ENCODE measurements at regions not wholly inside any gene's neighbourhood (a gene's known extent, or its start where the extent isn't known, plus 50 kb on each side); places are given as distances from the start of the nearest gene placed in this dataset.

DNA sequence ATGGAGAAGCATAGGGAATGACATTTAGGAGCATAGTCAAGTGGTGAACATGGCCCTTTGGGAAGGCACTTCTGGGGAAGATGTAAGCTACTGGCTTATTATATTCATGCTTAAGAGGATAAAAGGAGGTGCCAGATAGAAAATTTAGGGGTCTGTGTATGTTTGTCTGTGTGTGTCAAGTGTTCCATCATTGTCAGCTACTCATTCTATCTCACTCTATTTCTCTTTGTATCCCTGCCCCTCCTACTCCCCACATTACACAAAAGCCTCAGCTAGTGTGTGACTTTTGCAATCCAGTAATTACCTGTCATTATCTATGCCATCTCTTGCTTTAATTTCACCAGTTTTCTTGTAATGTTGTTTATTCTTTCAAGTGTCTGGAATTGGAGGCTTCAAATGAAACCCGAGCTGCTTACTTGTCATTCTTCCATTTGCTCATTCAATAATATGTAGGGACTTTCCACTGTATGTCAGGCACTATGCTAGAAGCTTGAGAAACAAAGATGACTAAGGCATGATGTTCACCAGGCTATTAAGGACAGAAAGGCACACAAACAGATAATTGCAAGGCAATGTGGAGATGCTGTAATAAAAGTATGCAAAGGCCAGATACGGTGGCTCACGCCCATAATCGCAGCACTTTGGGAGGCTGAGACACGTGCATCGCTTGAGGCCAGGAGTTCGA is 229.8 kb upstream of the TEX13C start:
- ChIA-PET POLR2A (no interaction called here), CTCF (no interaction called here)
- Mint-ChIP-seq H3K36me3 (no peaks in the 10 kb centered on the region), H3K4me3 (no peak overlapping the region), H3K9me3 (no peaks in the 10 kb centered on the region), H3K4me1 (ENCODE audit: low read depth) (peaks cover 5% of the 10 kb centered on the region), H3K27me3 (no peaks in the 10 kb centered on the region), H3K27ac (peak overlapping the region; percentile 45)
- DNase-seq = no peak
- intact Hi-C loops (cut with micrococcal nuclease) = no loop called here

DNA sequence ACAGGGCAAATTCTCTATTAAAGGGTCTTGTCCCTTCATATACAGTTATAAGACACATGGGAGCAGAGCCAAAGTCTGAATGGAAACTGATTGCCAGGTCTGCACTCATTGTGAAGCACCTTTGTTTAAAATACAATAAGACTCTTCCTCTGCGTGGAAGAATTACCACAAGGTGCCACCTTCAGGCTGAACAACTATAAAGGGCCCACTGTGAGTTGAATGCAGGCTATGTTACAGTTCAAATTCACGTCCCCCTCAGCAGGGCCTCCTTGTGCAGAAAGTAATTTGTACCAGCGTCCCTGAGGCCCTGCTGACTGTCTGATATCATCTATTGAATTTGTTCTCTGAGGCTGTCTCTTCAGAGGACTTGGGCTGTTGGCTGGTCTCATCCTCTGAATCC is 225.8 kb upstream of the TEX13C start:
- H3K9me3 Mint-ChIP-seq = no peaks in the 10 kb centered on the region
- no peak overlapping the region for H3K27ac Mint-ChIP-seq
- POLR2A ChIA-PET = no interaction called here
- intact Hi-C loops (cut with micrococcal nuclease) = no loop called here
- H3K4me1 Mint-ChIP-seq (ENCODE audit: low read depth) = peaks cover 5% of the 10 kb centered on the region
- H3K36me3 Mint-ChIP-seq = no peaks in the 10 kb centered on the region
- CTCF ChIA-PET = no interaction called here
- no peaks in the 10 kb centered on the region for H3K27me3 Mint-ChIP-seq
- no peak overlapping the region for H3K4me3 Mint-ChIP-seq
- no peak for DNase-seq

DNA sequence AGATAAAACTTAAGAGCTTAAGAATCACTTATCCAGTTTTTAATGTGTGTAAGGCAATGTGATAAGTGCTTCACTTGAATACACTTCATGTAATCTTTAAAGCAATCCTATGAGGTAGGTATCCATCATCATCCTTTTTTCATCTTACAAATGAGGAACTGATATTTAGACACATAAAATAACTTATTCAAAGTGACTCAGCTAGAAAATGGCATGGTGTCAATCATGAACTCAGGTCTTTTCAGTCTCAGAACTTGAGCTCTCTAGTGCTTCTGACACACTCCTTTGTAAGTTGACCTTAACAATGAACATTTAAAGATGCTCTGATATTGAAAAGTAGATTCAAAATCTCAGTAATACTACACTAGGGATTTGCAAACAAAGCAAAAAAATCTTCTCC is 224.8 kb upstream of the TEX13C start:
- DNase-seq = no peak
- Mint-ChIP-seq H3K36me3 (no peaks in the 10 kb centered on the region), H3K9me3 (no peaks in the 10 kb centered on the region), H3K4me1 (ENCODE audit: low read depth) (peaks cover 3% of the 10 kb centered on the region), H3K4me3 (no peak overlapping the region), H3K27ac (no peak overlapping the region), H3K27me3 (no peaks in the 10 kb centered on the region)
- intact Hi-C loops (cut with micrococcal nuclease) = no loop called here
- POLR2A ChIA-PET = no interaction called here
- CTCF ChIA-PET = no interaction called here

DNA sequence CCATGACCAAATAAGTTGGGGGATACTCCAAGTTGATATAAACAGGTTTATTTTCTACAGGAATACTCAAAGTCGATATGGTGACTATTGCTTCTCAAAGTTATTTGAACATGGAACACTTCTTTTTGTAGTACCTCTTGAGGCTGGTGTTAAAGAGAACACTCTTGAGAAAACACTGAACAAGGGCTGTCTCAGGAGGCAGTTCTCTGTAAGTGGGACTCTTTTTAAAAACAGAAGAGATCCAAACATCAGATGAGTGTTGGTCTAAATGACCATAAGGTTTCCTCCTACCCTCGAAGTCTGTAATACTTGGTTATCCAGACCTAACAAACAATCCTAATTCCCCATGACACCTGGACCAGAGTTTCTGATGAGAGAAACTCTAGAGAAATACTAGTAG is 223.2 kb upstream of the TEX13C start:
- ChIA-PET POLR2A (no interaction called here), CTCF (no interaction called here)
- Mint-ChIP-seq H3K4me1 (ENCODE audit: low read depth) (no peaks in the 10 kb centered on the region), H3K9me3 (no peaks in the 10 kb centered on the region), H3K4me3 (no peak overlapping the region), H3K36me3 (no peaks in the 10 kb centered on the region), H3K27me3 (no peaks in the 10 kb centered on the region), H3K27ac (no peak overlapping the region)
- DNase-seq = no peak
- intact Hi-C loops (cut with micrococcal nuclease) = no loop called here

DNA sequence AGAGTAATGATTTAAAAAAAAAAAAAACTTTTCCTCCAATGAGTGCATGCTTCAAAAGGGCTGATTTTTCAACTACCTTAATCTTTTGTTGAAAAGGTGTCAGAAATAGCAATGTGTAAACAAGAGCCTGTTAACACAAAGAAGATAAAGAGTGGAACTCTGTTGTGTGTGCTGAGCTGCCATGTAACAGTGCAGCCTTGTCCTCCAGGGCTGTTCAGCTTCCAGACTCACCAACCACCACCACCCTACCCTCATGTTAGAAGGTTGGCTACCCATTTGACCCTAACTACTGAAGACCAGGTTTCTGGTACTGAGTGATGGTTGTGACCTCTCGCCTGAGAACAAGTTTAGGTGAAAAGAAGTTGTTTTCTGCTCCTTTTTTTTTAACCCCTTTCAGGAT is 222.8 kb upstream of the TEX13C start:
- ChIA-PET CTCF (no interaction called here), POLR2A (no interaction called here)
- Mint-ChIP-seq H3K27ac (no peak overlapping the region), H3K9me3 (no peaks in the 10 kb centered on the region), H3K4me3 (no peak overlapping the region), H3K27me3 (no peaks in the 10 kb centered on the region), H3K36me3 (no peaks in the 10 kb centered on the region), H3K4me1 (ENCODE audit: low read depth) (no peaks in the 10 kb centered on the region)
- intact Hi-C loops (cut with micrococcal nuclease) = no loop called here
- DNase-seq = no peak

DNA sequence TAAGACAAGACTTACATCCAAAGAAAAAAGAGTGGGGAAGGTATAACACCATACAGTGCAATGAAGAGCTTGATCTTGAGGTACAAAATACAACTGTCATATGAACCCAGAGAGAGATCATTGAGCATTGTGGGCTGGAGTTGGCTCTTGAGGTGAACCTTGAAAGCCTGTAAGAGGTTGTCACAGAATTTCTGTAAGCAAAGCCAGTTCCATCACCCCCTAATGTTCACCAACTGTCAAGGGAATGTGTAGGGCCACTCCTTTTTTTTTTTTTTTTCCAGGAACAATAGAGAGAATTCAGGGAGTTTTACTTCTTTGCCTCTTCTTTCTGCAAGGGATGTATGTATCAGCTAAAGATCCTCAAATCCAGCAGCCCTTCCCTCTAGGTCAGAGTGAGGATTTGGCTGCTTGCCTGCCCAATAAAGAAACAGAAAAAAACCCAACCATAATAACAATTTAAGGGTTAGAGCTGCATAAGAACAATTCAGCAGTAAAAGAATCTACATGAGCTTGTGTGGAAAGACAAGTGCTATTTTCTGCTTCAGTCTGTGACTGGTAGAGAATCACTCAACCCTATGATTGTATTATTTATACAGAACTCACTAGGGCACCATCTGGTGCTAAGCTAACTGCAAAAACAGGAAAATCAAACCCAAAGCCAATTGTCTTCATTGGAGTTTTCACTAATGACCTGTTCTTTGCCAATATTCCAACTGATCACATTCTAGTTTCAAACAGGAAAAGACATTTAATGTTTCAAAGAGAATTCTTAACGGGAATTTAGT is 217.5 kb upstream of the TEX13C start:
- H3K9me3 Mint-ChIP-seq = no peaks in the 10 kb centered on the region
- no peak overlapping the region for H3K4me3 Mint-ChIP-seq
- H3K36me3 Mint-ChIP-seq = no peaks in the 10 kb centered on the region
- POLR2A ChIA-PET = no interaction called here
- no peak overlapping the region for H3K27ac Mint-ChIP-seq
- CTCF ChIA-PET = interaction anchor here (0.5 kb wide), 1 partner anchor 69 kb away, joined by 3 read pairs; no protein-coding TSS in a partner anchor
- H3K27me3 Mint-ChIP-seq = no peaks in the 10 kb centered on the region
- intact Hi-C loops (cut with micrococcal nuclease) = no loop called here
- H3K4me1 Mint-ChIP-seq (ENCODE audit: low read depth) = no peaks in the 10 kb centered on the region
- no peak for DNase-seq

DNA sequence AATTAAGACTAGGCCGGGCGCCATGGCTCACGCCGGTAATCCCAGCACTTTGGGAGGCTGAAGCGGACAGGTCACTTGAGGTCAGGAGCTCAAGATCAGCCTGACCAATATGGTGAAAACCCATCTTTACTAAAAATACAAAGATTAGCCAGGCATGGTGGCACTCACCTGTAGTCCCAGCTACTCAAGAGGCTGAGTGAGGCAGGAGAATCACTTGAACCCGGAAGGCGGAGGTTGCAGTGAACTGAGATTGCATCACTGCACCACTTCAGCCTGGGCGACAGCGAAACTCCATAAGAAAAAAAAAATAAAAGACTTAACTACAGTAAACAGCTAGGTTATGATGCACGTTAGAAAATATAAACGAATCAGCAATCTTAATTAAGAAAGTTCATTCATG is 216.0 kb upstream of the TEX13C start:
- H3K4me1 Mint-ChIP-seq (ENCODE audit: low read depth) = no peaks in the 10 kb centered on the region
- ChIA-PET CTCF (no interaction called here), POLR2A (no interaction called here)
- no peaks in the 10 kb centered on the region for H3K27me3 Mint-ChIP-seq
- H3K27ac Mint-ChIP-seq = no peak overlapping the region
- no peak overlapping the region for H3K4me3 Mint-ChIP-seq
- no peaks in the 10 kb centered on the region for H3K9me3 Mint-ChIP-seq
- intact Hi-C loops (cut with micrococcal nuclease) = no loop called here
- H3K36me3 Mint-ChIP-seq = no peaks in the 10 kb centered on the region
- no peak for DNase-seq

DNA sequence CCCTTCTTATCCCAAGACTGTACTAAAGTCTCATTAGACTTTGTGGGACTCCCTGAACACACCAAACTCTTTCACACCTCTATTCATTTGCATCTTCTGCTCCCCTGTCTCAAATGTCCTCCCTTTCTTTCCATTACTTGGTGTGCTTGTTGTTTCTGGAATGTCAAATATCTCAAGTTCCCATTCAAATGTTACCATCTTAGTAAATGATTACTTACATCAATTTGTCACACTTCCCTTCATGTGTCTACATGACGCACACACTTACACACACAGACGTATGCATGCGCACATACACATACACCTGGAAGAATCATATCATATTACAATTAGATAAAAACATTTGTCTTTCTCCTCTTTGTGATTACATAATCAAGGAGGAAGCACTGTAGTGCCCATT is 210.8 kb upstream of the TEX13C start:
- no peaks in the 10 kb centered on the region for H3K36me3 Mint-ChIP-seq
- POLR2A ChIA-PET = no interaction called here
- no peaks in the 10 kb centered on the region for H3K9me3 Mint-ChIP-seq
- no peak overlapping the region for H3K27ac Mint-ChIP-seq
- CTCF ChIA-PET = no interaction called here
- intact Hi-C loops (cut with micrococcal nuclease) = no loop called here
- DNase-seq = no peak
- H3K4me1 Mint-ChIP-seq (ENCODE audit: low read depth) = no peaks in the 10 kb centered on the region
- peaks cover 2% of the 10 kb centered on the region for H3K27me3 Mint-ChIP-seq
- H3K4me3 Mint-ChIP-seq = no peak overlapping the region

DNA sequence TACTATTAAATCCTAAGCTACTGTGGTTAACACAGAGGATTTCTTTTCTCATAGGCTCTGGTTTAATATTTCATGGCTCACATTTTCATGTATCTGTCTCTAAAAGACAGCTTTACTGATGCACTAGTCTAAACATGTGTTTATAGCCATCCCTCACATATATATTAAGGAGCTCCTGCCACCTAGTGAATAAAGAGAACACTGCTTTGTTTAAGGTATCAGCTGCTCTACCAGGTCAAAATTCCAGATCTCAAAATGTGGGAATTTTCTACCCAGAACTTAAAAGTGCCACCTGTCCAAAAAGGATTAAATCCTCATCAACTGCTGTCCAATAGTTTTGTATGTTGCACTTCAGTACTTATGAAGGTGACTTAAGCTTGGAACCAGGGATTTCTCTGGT is 188.5 kb upstream of the TEX13C start:
- Mint-ChIP-seq H3K4me3 (no peak overlapping the region), H3K9me3 (peaks cover 3% of the 10 kb centered on the region), H3K4me1 (ENCODE audit: low read depth) (no peaks in the 10 kb centered on the region), H3K27ac (no peak overlapping the region), H3K36me3 (no peaks in the 10 kb centered on the region), H3K27me3 (no peaks in the 10 kb centered on the region)
- no peak for DNase-seq
- ChIA-PET CTCF (interaction anchor here (1.3 to 2.7 kb wide), 3 partner anchors 304 to 743 kb away, joined by 4 to 20 read pairs (median 6); no protein-coding TSS in a partner anchor), POLR2A (no interaction called here)
- intact Hi-C loops (cut with micrococcal nuclease) = loop anchor here (1.0 to 10.0 kb wide), 3 partner anchors 304 to 744 kb away; no protein-coding TSS in a partner anchor

DNA sequence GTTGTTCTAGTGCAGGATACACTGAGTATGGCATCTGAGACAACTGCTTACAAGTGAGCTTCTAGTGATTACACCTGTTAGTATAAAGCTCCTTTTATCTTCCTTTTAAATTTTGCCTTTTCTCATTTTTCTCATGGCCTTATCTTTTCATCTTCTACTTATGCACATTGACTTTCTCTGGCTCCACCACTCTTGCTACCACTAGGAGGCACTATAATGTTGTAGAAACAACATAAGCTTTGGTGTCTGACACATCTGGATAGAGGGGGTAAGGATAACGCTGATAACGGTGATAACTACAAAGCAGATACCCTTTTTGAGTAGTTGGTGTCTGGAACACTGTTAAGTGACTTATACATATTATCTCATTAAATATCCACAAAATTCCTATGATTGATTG is 187.4 kb upstream of the TEX13C start:
- H3K36me3 Mint-ChIP-seq = no peaks in the 10 kb centered on the region
- intact Hi-C loops (cut with micrococcal nuclease) = loop anchor here (5.0 to 10.0 kb wide), 2 partner anchors 303 to 745 kb away; no protein-coding TSS in a partner anchor
- H3K27me3 Mint-ChIP-seq = no peaks in the 10 kb centered on the region
- H3K27ac Mint-ChIP-seq = no peak overlapping the region
- peaks cover 3% of the 10 kb centered on the region for H3K9me3 Mint-ChIP-seq
- ChIA-PET POLR2A (no interaction called here), CTCF (interaction anchor here (0.5 to 2.7 kb wide), 6 partner anchors 10 to 727 kb away, joined by 3 to 20 read pairs (median 3); no protein-coding TSS in a partner anchor)
- no peaks in the 10 kb centered on the region for H3K4me1 Mint-ChIP-seq (ENCODE audit: low read depth)
- no peak for DNase-seq
- no peak overlapping the region for H3K4me3 Mint-ChIP-seq

DNA sequence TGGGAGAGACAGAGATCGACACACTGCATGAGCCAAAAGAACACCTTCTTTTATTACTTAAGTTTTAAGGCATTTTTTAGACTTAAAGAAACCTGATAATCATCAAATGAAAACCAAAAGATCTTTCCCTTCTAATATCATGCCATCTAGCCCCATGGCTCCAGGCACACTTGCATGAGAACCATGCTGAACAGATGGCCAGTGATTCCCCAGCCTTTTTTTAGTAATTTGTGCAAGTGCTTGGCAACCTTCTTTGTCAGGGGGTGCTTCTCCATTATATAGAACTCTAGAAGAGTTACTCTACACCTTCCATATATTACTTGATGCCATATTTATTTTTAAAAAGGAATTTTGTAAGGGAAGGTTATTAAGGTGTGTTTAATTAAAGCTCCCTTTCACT is 182.2 kb upstream of the TEX13C start:
- no peak for DNase-seq
- H3K4me3 Mint-ChIP-seq = no peak overlapping the region
- no peaks in the 10 kb centered on the region for H3K27me3 Mint-ChIP-seq
- no peak overlapping the region for H3K27ac Mint-ChIP-seq
- POLR2A ChIA-PET = no interaction called here
- no peaks in the 10 kb centered on the region for H3K9me3 Mint-ChIP-seq
- H3K36me3 Mint-ChIP-seq = no peaks in the 10 kb centered on the region
- H3K4me1 Mint-ChIP-seq (ENCODE audit: low read depth) = no peaks in the 10 kb centered on the region
- intact Hi-C loops (cut with micrococcal nuclease) = loop anchor here (10.0 kb wide), 1 partner anchor 297 kb away; no protein-coding TSS in a partner anchor
- CTCF ChIA-PET = no interaction called here

DNA sequence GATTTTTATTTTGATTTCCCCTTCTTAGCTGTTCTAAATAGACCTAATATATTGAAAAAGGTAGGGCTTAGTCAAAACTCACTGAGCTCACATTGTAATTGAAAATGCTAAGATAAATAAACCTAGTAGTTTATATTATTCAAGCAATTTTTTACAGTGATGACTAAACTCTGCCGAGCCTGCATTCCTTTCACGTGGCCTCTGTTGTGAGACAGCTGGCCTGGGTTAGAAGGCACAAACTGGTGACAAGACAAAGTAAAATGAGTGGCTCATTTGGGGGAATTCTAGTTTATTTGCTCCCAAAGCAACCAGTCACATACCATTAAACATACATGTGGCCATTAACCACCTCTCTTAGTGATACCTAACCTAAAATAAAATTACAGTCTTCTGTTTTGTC is 169.4 kb upstream of the TEX13C start:
- H3K27me3 Mint-ChIP-seq = no peaks in the 10 kb centered on the region
- intact Hi-C loops (cut with micrococcal nuclease) = no loop called here
- no peaks in the 10 kb centered on the region for H3K36me3 Mint-ChIP-seq
- H3K27ac Mint-ChIP-seq = no peak overlapping the region
- no peaks in the 10 kb centered on the region for H3K4me1 Mint-ChIP-seq (ENCODE audit: low read depth)
- ChIA-PET CTCF (no interaction called here), POLR2A (no interaction called here)
- DNase-seq = no peak
- H3K9me3 Mint-ChIP-seq = no peaks in the 10 kb centered on the region
- no peak overlapping the region for H3K4me3 Mint-ChIP-seq

DNA sequence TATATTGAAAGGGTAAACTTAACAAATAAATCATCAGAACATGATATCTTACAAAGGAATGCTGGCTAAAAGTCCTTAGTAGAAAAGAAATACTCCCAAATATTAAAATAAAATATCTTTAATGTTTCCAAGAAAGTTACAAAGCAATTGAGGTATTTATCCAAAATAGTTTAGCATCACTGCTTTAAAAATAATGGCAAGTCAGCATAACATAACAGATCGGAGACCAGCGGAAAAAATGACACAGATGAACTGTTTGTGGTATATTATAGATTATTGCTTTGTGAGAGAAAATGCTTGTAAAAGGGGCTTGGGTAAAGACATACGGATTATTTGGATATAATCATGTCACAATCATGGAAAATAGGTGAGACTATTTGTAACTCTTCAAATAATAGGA is 168.5 kb upstream of the TEX13C start:
- intact Hi-C loops (cut with micrococcal nuclease) = no loop called here
- POLR2A ChIA-PET = no interaction called here

More for the DNA sequence above, 168.5 kb upstream of the TEX13C start:
- Mint-ChIP-seq H3K4me3 (no peak overlapping the region), H3K27ac (no peak overlapping the region), H3K36me3 (no peaks in the 10 kb centered on the region), H3K27me3 (no peaks in the 10 kb centered on the region), H3K9me3 (no peaks in the 10 kb centered on the region), H3K4me1 (ENCODE audit: low read depth) (no peaks in the 10 kb centered on the region)
- DNase-seq = no peak
- CTCF ChIA-PET = no interaction called here

Data from activated CD4-positive, alpha-beta memory T cell treated with anti-CD3 and anti-CD28 coated beads for 36 hours (primary cell).